ENCODE measurements at regions not wholly inside any gene's neighbourhood (a gene's known extent, or its start where the extent isn't known, plus 50 kb on each side); places are given as distances from the start of the nearest gene placed in this dataset.

DNA sequence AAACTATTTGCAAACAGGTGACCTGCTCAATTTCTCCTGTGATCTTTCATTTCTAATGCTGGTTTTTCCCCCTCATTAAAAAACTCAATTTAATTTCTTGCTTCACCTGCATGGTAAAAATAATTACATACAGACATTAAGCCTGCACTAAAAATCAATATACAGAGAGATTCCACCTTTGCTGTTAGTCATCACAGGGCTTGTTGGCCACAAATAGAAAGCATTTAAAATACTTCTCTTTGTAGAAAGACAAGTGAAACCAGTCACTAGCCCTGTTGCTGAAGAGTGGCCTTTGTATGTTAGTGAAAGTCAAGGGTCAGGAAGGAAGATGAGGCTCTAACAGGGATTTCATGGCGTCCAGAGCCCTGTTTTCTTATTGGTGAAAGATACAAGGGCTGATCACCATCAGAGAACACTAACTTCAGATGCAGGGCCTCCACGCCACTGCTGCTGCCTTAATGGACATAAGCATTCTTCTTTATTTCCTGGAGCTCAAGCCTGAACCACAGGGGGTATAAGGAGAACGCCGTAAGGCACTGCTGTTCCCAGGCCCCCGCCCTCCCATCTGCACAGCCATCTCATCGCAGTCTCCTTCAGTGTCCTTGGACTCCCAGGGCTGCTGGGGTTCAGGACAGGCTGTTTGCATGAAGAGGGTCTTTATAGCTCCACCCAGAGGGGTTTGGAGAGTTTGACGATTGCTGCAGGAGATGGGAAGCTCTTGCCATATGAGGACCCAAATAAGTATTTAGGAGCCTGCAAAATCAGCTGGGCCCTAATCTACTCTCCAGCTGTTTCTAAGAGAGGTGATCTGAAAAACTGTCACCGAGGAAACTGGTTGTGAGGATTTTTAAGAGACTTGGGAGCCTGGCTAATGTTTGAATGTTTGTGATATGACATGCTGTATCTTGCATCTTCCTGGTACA is 117.3 kb upstream of the IRF2BP2 start:
- no peak for TF ChIP-seq TAF1 (IDR thresholded peaks at IDR 0.05; ENCODE audit: low read depth)
- no peak for TF ChIP-seq RAD21 (IDR thresholded peaks at IDR 0.05; ENCODE audit: low read depth)
- TF ChIP-seq, protein P1, sequence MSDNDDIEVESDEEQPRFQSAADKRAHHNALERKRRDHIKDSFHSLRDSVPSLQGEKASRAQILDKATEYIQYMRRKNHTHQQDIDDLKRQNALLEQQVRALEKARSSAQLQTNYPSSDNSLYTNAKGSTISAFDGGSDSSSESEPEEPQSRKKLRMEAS (IDR thresholded peaks at IDR 0.05), result no peak
- TF ChIP-seq CEBPB (IDR thresholded peaks at IDR 0.05), result no peak
- no peak for TF ChIP-seq NFIC (IDR thresholded peaks at IDR 0.05)
- no peak for TF ChIP-seq CREB1 (IDR thresholded peaks at IDR 0.05; ENCODE audit: low read depth)
- TF ChIP-seq, protein P2, sequence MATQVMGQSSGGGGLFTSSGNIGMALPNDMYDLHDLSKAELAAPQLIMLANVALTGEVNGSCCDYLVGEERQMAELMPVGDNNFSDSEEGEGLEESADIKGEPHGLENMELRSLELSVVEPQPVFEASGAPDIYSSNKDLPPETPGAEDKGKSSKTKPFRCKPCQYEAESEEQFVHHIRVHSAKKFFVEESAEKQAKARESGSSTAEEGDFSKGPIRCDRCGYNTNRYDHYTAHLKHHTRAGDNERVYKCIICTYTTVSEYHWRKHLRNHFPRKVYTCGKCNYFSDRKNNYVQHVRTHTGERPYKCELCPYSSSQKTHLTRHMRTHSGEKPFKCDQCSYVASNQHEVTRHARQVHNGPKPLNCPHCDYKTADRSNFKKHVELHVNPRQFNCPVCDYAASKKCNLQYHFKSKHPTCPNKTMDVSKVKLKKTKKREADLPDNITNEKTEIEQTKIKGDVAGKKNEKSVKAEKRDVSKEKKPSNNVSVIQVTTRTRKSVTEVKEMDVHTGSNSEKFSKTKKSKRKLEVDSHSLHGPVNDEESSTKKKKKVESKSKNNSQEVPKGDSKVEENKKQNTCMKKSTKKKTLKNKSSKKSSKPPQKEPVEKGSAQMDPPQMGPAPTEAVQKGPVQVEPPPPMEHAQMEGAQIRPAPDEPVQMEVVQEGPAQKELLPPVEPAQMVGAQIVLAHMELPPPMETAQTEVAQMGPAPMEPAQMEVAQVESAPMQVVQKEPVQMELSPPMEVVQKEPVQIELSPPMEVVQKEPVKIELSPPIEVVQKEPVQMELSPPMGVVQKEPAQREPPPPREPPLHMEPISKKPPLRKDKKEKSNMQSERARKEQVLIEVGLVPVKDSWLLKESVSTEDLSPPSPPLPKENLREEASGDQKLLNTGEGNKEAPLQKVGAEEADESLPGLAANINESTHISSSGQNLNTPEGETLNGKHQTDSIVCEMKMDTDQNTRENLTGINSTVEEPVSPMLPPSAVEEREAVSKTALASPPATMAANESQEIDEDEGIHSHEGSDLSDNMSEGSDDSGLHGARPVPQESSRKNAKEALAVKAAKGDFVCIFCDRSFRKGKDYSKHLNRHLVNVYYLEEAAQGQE (IDR thresholded peaks at IDR 0.05; ENCODE audit: low read depth), result no peak
- TF ChIP-seq, protein P3, sequence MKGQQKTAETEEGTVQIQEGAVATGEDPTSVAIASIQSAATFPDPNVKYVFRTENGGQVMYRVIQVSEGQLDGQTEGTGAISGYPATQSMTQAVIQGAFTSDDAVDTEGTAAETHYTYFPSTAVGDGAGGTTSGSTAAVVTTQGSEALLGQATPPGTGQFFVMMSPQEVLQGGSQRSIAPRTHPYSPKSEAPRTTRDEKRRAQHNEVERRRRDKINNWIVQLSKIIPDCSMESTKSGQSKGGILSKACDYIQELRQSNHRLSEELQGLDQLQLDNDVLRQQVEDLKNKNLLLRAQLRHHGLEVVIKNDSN (IDR thresholded peaks at IDR 0.05), result no peak
- no peak for TF ChIP-seq EGR1 (IDR thresholded peaks at IDR 0.05)
- TF ChIP-seq TCF12 (IDR thresholded peaks at IDR 0.05; ENCODE audit: low read depth), result no peak
